Activated CD4-positive, alpha-beta memory T cell treated with anti-CD3 and anti-CD28 coated beads for 36 hours (primary cell): ENCODE measurements at regions not wholly inside any gene's neighbourhood (a gene's known extent, or its start where the extent isn't known, plus 50 kb on each side); places are given as distances from the start of the nearest gene placed in this dataset.

Source experiments
- CTCF ChIA-PET: fragments of 350-600 bp; sonication (Branson Sonifier 250); formaldehyde crosslinking; loops from one replicate; lab custom pipeline; 2021; ENCODE audit warnings: antibody characterized with exemption, inconsistent platforms; lab: Charles Lee
- POLR2A ChIA-PET: fragments of 350-600 bp; sonication (Branson Sonifier 250); formaldehyde crosslinking; loops from one replicate; lab custom pipeline; 2021; ENCODE audit warnings: antibody characterized with exemption; lab: Charles Lee
- DNase-seq: peaks from one replicate; pipeline ENCODE4 v3.0.0-alpha.2; 2020
- H3K27ac Mint-ChIP-seq: one replicate; pipeline ENCODE4 v1.8.0; 2021; ENCODE audit warnings: mixed read lengths
- H3K27me3 Mint-ChIP-seq: one replicate; pipeline ENCODE4 v1.8.0; 2021; ENCODE audit warnings: mixed read lengths
- H3K36me3 Mint-ChIP-seq: one replicate; pipeline ENCODE4 v1.8.0; 2021; ENCODE audit warnings: mixed read lengths
- H3K4me1 Mint-ChIP-seq: one replicate; pipeline ENCODE4 v1.8.0; 2021; ENCODE audit warnings: low read depth, mixed read lengths
- H3K4me3 Mint-ChIP-seq: one replicate; pipeline ENCODE4 v1.8.0; 2021; ENCODE audit warnings: mild to moderate bottlenecking, mixed read lengths
- H3K9me3 Mint-ChIP-seq: one replicate; pipeline ENCODE4 v1.8.0; 2021; ENCODE audit warnings: mixed read lengths
- intact Hi-C: fragments of 100-400 bp; cut with micrococcal nuclease; formaldehyde crosslinking; loops from one replicate; pipeline ENCODE4 v1.15.1; 2023

DNA sequence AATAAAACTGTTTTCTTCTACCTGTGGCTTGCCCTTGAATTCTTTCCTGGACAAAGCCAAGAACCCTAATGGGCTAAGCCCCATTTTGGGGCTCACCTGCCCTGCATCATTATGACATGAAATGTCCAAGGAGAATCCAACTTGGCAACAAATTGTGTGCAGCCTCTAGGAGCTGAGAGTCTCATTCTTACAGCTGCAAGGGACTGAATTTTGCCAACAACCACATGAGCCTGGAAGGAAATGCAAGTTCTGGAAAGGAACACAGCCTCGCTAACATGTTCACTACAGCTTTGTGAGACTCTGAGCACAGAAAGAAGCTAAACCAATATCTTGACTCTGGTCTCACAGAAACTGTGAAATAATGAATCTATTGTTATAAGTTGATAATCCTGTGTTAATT is 94.8 kb upstream of the CDH12 start:
- Mint-ChIP-seq H3K27ac (no peak overlapping the region), H3K9me3 (peaks cover 6% of the 10 kb centered on the region), H3K27me3 (no peaks in the 10 kb centered on the region), H3K4me1 (no peaks in the 10 kb centered on the region), H3K36me3 (no peaks in the 10 kb centered on the region), H3K4me3 (no peak overlapping the region)
- ChIA-PET CTCF (interaction anchor here (0.7 kb wide), 1 partner anchor 63 kb away, joined by 3 read pairs; no protein-coding TSS in a partner anchor), POLR2A (no interaction called here)
- no peak for DNase-seq
- intact Hi-C loops = no loop called here

DNA sequence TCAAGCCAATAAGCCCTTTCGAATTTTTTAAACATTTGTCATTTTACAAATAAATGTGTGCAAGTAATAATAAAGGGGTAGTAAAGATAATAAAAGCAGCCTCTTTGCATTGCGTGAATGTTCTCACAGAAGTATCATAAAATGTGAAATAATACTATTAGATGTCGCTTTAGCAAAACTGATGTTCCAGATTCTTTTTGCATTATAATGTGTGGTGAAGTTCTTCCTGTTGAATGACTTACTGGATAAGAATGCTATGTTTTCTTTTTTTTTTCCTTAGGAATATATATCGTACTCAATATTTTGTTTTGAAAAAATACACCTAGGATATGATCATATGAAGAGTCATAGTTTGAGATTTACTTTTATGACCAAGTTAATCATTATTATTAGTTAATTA is 85.2 kb upstream of the CDH12 start:
- Mint-ChIP-seq H3K36me3 (no peaks in the 10 kb centered on the region), H3K4me1 (no peaks in the 10 kb centered on the region), H3K27me3 (no peaks in the 10 kb centered on the region), H3K27ac (no peak overlapping the region), H3K4me3 (no peak overlapping the region), H3K9me3 (peaks cover 21% of the 10 kb centered on the region)
- POLR2A ChIA-PET = no interaction called here
- intact Hi-C loops = no loop called here
- CTCF ChIA-PET = no interaction called here
- DNase-seq = no peak

DNA sequence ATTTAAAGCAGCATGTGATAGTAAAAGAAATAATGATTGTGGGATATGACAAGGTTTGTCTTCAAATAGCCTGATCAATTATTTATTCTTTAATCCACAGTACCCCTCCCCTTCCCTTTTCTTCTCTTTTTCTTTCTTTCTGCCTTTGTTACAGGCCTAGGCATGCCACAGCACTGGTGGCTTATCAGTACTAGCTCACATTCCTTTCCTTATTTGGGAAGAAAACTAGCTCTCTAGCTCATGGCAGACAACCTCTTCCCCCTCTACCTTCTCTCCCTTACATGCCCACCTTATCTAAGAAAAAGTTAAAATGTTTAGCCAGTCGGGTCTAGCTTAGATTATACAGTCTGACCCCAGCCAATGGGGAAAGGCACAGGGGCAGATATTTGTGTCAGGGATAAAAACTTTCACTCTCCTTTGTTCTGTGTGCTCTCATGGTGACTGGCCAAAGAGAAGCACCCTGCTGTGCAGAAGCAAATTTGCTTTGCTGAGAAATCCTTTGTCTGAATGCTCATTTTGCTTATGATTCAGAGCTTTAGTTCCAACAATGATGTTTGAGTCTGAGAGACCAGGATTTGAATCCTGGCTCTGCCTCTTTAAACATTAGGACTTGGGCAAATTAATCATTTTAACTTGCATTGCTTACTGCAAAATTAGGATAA is 75.8 kb upstream of the CDH12 start:
- no peaks in the 10 kb centered on the region for H3K36me3 Mint-ChIP-seq
- no peaks in the 10 kb centered on the region for H3K27me3 Mint-ChIP-seq
- peaks cover 34% of the 10 kb centered on the region for H3K9me3 Mint-ChIP-seq
- POLR2A ChIA-PET = no interaction called here
- no peak overlapping the region for H3K27ac Mint-ChIP-seq
- H3K4me1 Mint-ChIP-seq = no peaks in the 10 kb centered on the region
- no peak for DNase-seq
- CTCF ChIA-PET = no interaction called here
- intact Hi-C loops = no loop called here
- no peak overlapping the region for H3K4me3 Mint-ChIP-seq

DNA sequence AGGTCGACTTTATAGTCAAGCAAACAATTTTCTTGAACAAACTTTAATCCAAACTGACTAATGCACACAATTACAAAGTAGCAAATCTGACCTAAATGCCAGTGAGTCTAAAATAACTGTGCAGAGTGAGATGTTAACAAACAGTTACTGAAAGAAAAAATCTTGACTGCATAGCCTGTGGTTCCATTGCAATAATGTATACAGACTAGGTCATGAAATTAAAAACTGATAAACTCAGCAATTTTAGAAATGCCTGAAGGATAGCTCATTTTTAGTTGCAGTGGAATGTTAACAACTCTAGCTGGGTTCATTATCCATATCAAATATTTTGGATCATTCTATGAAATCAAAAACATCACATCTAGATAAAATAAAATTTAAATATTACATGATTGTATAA is 73.4 kb upstream of the CDH12 start:
- Mint-ChIP-seq H3K27me3 (no peaks in the 10 kb centered on the region), H3K27ac (no peak overlapping the region), H3K4me3 (no peak overlapping the region), H3K4me1 (no peaks in the 10 kb centered on the region), H3K9me3 (peaks cover 23% of the 10 kb centered on the region), H3K36me3 (no peaks in the 10 kb centered on the region)
- DNase-seq = no peak
- intact Hi-C loops = no loop called here
- POLR2A ChIA-PET = no interaction called here
- CTCF ChIA-PET = no interaction called here

GRCh38 chr5:22918511-22918910 is 65.4 kb upstream of the CDH12 start:
- Mint-ChIP-seq H3K36me3 (no peaks in the 10 kb centered on the region), H3K27ac (no peak overlapping the region), H3K27me3 (no peaks in the 10 kb centered on the region), H3K4me1 (no peaks in the 10 kb centered on the region), H3K9me3 (peaks cover 26% of the 10 kb centered on the region), H3K4me3 (no peak overlapping the region)
- DNase-seq = no peak
- CTCF ChIA-PET = no interaction called here
- POLR2A ChIA-PET = no interaction called here
- intact Hi-C loops = no loop called here

DNA sequence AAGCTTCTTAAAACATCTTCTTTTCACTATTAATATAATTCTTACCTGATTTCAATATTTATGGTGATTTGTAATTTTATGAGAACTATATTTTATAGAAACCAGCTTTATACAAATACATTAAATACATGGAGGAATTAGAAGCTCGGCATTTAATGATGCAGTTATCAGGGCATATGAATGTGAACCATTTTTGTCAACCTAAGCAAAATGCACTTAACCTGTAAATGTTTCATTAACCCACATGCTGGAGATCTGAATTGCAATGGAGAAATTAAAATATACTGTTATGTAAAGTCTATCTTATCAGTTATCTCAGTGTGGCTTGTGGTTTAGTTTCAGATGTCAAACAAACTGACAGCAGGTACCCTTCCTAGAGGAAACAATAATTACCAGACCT is 63.2 kb upstream of the CDH12 start:
- Mint-ChIP-seq H3K27ac (no peak overlapping the region), H3K9me3 (peaks cover 21% of the 10 kb centered on the region), H3K36me3 (no peaks in the 10 kb centered on the region), H3K4me1 (no peaks in the 10 kb centered on the region), H3K27me3 (no peaks in the 10 kb centered on the region), H3K4me3 (no peak overlapping the region)
- DNase-seq = no peak
- intact Hi-C loops = no loop called here
- ChIA-PET CTCF (no interaction called here), POLR2A (no interaction called here)

DNA sequence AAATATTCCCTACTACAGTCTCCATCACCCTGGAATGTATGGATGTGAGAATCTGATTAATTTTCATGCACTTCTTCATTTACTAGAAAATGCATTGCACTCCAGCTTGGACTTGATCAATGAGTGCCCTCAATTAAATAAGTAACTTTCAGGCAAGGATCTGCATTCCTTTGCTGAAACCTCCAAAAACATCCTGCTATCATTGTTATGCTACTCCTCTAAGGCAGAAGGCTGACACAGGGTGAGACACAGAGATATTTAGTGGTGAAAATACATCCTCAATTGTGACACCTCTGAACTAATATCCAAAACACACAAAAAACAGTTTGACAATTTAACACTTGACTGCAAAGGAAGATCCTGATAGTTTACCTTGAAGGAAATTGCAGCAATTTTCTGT is 57.9 kb upstream of the CDH12 start:
- ChIA-PET CTCF (no interaction called here), POLR2A (no interaction called here)
- no peak overlapping the region for H3K27ac Mint-ChIP-seq
- H3K4me3 Mint-ChIP-seq = no peak overlapping the region
- H3K36me3 Mint-ChIP-seq = no peaks in the 10 kb centered on the region
- no peaks in the 10 kb centered on the region for H3K4me1 Mint-ChIP-seq
- peaks cover 13% of the 10 kb centered on the region for H3K9me3 Mint-ChIP-seq
- H3K27me3 Mint-ChIP-seq = no peaks in the 10 kb centered on the region
- intact Hi-C loops = no loop called here
- DNase-seq = no peak

GRCh38 chr5:22910523-22910922 is 57.4 kb upstream of the CDH12 start:
- H3K27me3 Mint-ChIP-seq = no peaks in the 10 kb centered on the region
- H3K4me1 Mint-ChIP-seq = no peaks in the 10 kb centered on the region
- peaks cover 13% of the 10 kb centered on the region for H3K9me3 Mint-ChIP-seq
- no peak for DNase-seq
- intact Hi-C loops = no loop called here
- ChIA-PET CTCF (no interaction called here), POLR2A (no interaction called here)
- no peaks in the 10 kb centered on the region for H3K36me3 Mint-ChIP-seq
- H3K27ac Mint-ChIP-seq = no peak overlapping the region
- no peak overlapping the region for H3K4me3 Mint-ChIP-seq

- Mint-ChIP-seq H3K36me3 (no peaks in the 10 kb centered on the region), H3K27ac (no peak overlapping the region), H3K9me3 (peaks cover 15% of the 10 kb centered on the region), H3K4me1 (no peaks in the 10 kb centered on the region), H3K27me3 (no peaks in the 10 kb centered on the region), H3K4me3 (no peak overlapping the region)
- DNase-seq = no peak
- intact Hi-C loops = no loop called here
- POLR2A ChIA-PET = no interaction called here
- CTCF ChIA-PET = no interaction called here
Measured at GRCh38 chr5:22908586-22908985, 55.4 kb upstream of the CDH12 start.

- H3K27me3 Mint-ChIP-seq = no peaks in the 10 kb centered on the region
- no peaks in the 10 kb centered on the region for H3K36me3 Mint-ChIP-seq
- ChIA-PET POLR2A (no interaction called here), CTCF (no interaction called here)
- H3K27ac Mint-ChIP-seq = no peak overlapping the region
- intact Hi-C loops = no loop called here
- no peak overlapping the region for H3K4me3 Mint-ChIP-seq
- H3K4me1 Mint-ChIP-seq = no peaks in the 10 kb centered on the region
- DNase-seq = no peak
- peaks cover 14% of the 10 kb centered on the region for H3K9me3 Mint-ChIP-seq
Measured at GRCh38 chr5:22908129-22908528, 55.0 kb upstream of the CDH12 start.
